HT-29 (cell line): ENCODE measurements at regions not wholly inside any gene's neighbourhood (a gene's known extent, or its start where the extent isn't known, plus 50 kb on each side); places are given as distances from the start of the nearest gene placed in this dataset.

Source experiments
- DNase-seq: peaks from one replicate; pipeline ENCODE4 v3.0.0-alpha.2; 2015; ENCODE audit warnings: low spot score

GRCh38 chr11:95549301-95549700, 240.3 kb downstream of the FAM76B start:
- DNase-seq, result no peak

- no peak for DNase-seq
These were observed 241.2 kb downstream of the FAM76B start for GRCh38 chr11:95548416-95548815.

GRCh38 chr11:95547976-95548375, 241.6 kb downstream of the FAM76B start:
- no peak for DNase-seq

GRCh38 chr11:95547186-95547585, 242.4 kb downstream of the FAM76B start:
- no peak for DNase-seq

GRCh38 chr11:95545116-95545875, 244.3 kb downstream of the FAM76B start:
- peak; percentile 65 for DNase-seq

- no peak for DNase-seq
These were observed 245.3 kb downstream of the FAM76B start for GRCh38 chr11:95544095-95544856.

- DNase-seq, result no peak
These were observed 246.6 kb downstream of the FAM76B start for GRCh38 chr11:95542868-95543551.

- no peak for DNase-seq
These were observed 247.9 kb downstream of the FAM76B start for GRCh38 chr11:95541715-95542114.

GRCh38 chr11:95536047-95536690, 253.4 kb downstream of the FAM76B start:
- DNase-seq, result no peak

GRCh38 chr11:95534809-95535208, 254.8 kb downstream of the FAM76B start:
- no peak for DNase-seq

GRCh38 chr11:95534226-95534625, 255.4 kb downstream of the FAM76B start:
- DNase-seq, result no peak

- DNase-seq, result no peak
These were observed 258.5 kb downstream of the FAM76B start for GRCh38 chr11:95531116-95531515.

- DNase-seq, result no peak
These were observed 265.1 kb downstream of the FAM76B start for GRCh38 chr11:95524314-95525036.

- no peak for DNase-seq
These were observed 266.7 kb downstream of the FAM76B start for GRCh38 chr11:95522874-95523273.

- DNase-seq, result no peak
These were observed 267.7 kb downstream of the FAM76B start for GRCh38 chr11:95521862-95522261.

- no peak for DNase-seq
These were observed 268.4 kb downstream of the FAM76B start for GRCh38 chr11:95521133-95521542.

- DNase-seq, result no peak
These were observed 269.0 kb downstream of the FAM76B start for GRCh38 chr11:95520369-95521132.

- no peak for DNase-seq
These were observed 269.7 kb downstream of the FAM76B start for GRCh38 chr11:95519912-95520311.

GRCh38 chr11:95517453-95517852, 272.1 kb downstream of the FAM76B start:
- DNase-seq, result no peak

- DNase-seq, result no peak
These were observed 272.8 kb downstream of the FAM76B start for GRCh38 chr11:95516786-95517185.
